NCI-H774 (cell line): ENCODE measurements at regions not wholly inside any gene's neighbourhood (a gene's known extent, or its start where the extent isn't known, plus 50 kb on each side); places are given as distances from the start of the nearest gene placed in this dataset.

Experiments used
- DNase-seq: peaks from one replicate; lab custom pipeline; 2025; lab: John Stamatoyannopoulos, UW

- no peak for DNase-seq
Observed at GRCh38 chr21:28233536-28234220, 759.0 kb downstream of the LTN1 start.

GRCh38 chr21:28230559-28230958 lies 762.1 kb downstream of the LTN1 start:
- no peak for DNase-seq

- no peak for DNase-seq
Observed at GRCh38 chr21:28229814-28230213, 762.9 kb downstream of the LTN1 start.

GRCh38 chr21:28228636-28228995 lies 764.1 kb downstream of the LTN1 start:
- DNase-seq, result no peak

GRCh38 chr21:28227881-28228635 lies 764.6 kb downstream of the LTN1 start:
- no peak for DNase-seq

GRCh38 chr21:28226563-28226962 lies 766.1 kb downstream of the LTN1 start:
- no peak for DNase-seq

GRCh38 chr21:28224191-28224726 lies 768.4 kb downstream of the LTN1 start:
- DNase-seq, result no peak

- DNase-seq, result no peak
Observed at GRCh38 chr21:28221984-28222383, 770.7 kb downstream of the LTN1 start.

- no peak for DNase-seq
Observed at GRCh38 chr21:28220680-28221079, 772.0 kb downstream of the LTN1 start.

- no peak for DNase-seq
Observed at GRCh38 chr21:28216976-28217523, 775.6 kb downstream of the LTN1 start.

- no peak for DNase-seq
Observed at GRCh38 chr21:28215214-28215954, 777.3 kb downstream of the LTN1 start.

GRCh38 chr21:28214786-28215185 lies 777.9 kb downstream of the LTN1 start:
- no peak for DNase-seq

- no peak for DNase-seq
Observed at GRCh38 chr21:28213261-28213660, 779.4 kb downstream of the LTN1 start.

- no peak for DNase-seq
Observed at GRCh38 chr21:28212061-28212460, 780.6 kb downstream of the LTN1 start.

GRCh38 chr21:28207436-28208173 lies 785.1 kb downstream of the LTN1 start:
- DNase-seq, result no peak

- DNase-seq, result no peak
Observed at GRCh38 chr21:28200726-28201125, 792.0 kb downstream of the LTN1 start.

GRCh38 chr21:28196981-28197380 lies 795.7 kb downstream of the LTN1 start:
- DNase-seq, result no peak

GRCh38 chr21:28193189-28193588 lies 799.5 kb downstream of the LTN1 start:
- DNase-seq, result no peak

GRCh38 chr21:28186604-28187003 lies 806.1 kb downstream of the LTN1 start:
- DNase-seq, result no peak

- no peak for DNase-seq
Observed at GRCh38 chr21:28181730-28182129, 810.9 kb downstream of the LTN1 start.

- DNase-seq, result no peak
Observed at GRCh38 chr21:28179136-28179535, 813.5 kb downstream of the LTN1 start.

GRCh38 chr21:28177124-28177523 lies 815.6 kb downstream of the LTN1 start:
- DNase-seq, result no peak
